ENCODE measurements at regions not wholly inside any gene's neighbourhood (a gene's known extent, or its start where the extent isn't known, plus 50 kb on each side); places are given as distances from the start of the nearest gene placed in this dataset.

GRCh38 chr2:226398580-226398979, 401.0 kb downstream of the IRS1 start:
- no peak for DNase-seq (ENCODE audit: insufficient read length)
- FAIRE-seq = no peak
- no peak for TF ChIP-seq TAF1 (IDR thresholded peaks at IDR 0.05; ENCODE audit: borderline replicate concordance, low read depth, low read length)
- no peak for TF ChIP-seq POLR2AphosphoS5 (IDR thresholded peaks at IDR 0.05; ENCODE audit: low read depth, low read length)
- no peak for TF ChIP-seq POLR2A (IDR thresholded peaks at IDR 0.05; ENCODE audit: low read depth, low read length)

GRCh38 chr2:226396541-226396940, 403.1 kb downstream of the IRS1 start:
- FAIRE-seq (no peak), DNase-seq (ENCODE audit: insufficient read length) (no peak)
- TF ChIP-seq TAF1 (IDR thresholded peaks at IDR 0.05; ENCODE audit: borderline replicate concordance, low read depth, low read length) = no peak
- TF ChIP-seq POLR2A (IDR thresholded peaks at IDR 0.05; ENCODE audit: low read depth, low read length) = no peak
- TF ChIP-seq POLR2AphosphoS5 (IDR thresholded peaks at IDR 0.05; ENCODE audit: low read depth, low read length) = no peak

- FAIRE-seq (no peak), DNase-seq (ENCODE audit: insufficient read length) (no peak)
- TF ChIP-seq TAF1 (IDR thresholded peaks at IDR 0.05; ENCODE audit: borderline replicate concordance, low read depth, low read length) (no peak), POLR2A (IDR thresholded peaks at IDR 0.05; ENCODE audit: low read depth, low read length) (no peak), POLR2AphosphoS5 (IDR thresholded peaks at IDR 0.05; ENCODE audit: low read depth, low read length) (no peak)
Observed at GRCh38 chr2:226387499-226387942, 412.1 kb downstream of the IRS1 start.

GRCh38 chr2:226383461-226383860, 416.2 kb downstream of the IRS1 start:
- DNase-seq (ENCODE audit: insufficient read length) (no peak), FAIRE-seq (no peak)
- no peak for TF ChIP-seq TAF1 (IDR thresholded peaks at IDR 0.05; ENCODE audit: borderline replicate concordance, low read depth, low read length)

GRCh38 chr2:226380679-226381078, 418.9 kb downstream of the IRS1 start:
- TF ChIP-seq TAF1 (IDR thresholded peaks at IDR 0.05; ENCODE audit: borderline replicate concordance, low read depth, low read length) = no peak
- TF ChIP-seq POLR2A (IDR thresholded peaks at IDR 0.05; ENCODE audit: low read depth, low read length) = no peak
- TF ChIP-seq POLR2AphosphoS5 (IDR thresholded peaks at IDR 0.05; ENCODE audit: low read depth, low read length) = no peak
- DNase-seq (ENCODE audit: insufficient read length) (no peak), FAIRE-seq (no peak)

- FAIRE-seq = no peak
- no peak for DNase-seq (ENCODE audit: insufficient read length)
- TF ChIP-seq POLR2AphosphoS5 (IDR thresholded peaks at IDR 0.05; ENCODE audit: low read depth, low read length) = no peak
- no peak for TF ChIP-seq TAF1 (IDR thresholded peaks at IDR 0.05; ENCODE audit: borderline replicate concordance, low read depth, low read length)
- no peak for TF ChIP-seq POLR2A (IDR thresholded peaks at IDR 0.05; ENCODE audit: low read depth, low read length)
Observed at GRCh38 chr2:226378753-226379705, 420.6 kb downstream of the IRS1 start.

- TF ChIP-seq POLR2AphosphoS5 (IDR thresholded peaks at IDR 0.05; ENCODE audit: low read depth, low read length) (no peak), POLR2A (IDR thresholded peaks at IDR 0.05; ENCODE audit: low read depth, low read length) (no peak), TAF1 (IDR thresholded peaks at IDR 0.05; ENCODE audit: borderline replicate concordance, low read depth, low read length) (no peak)
- FAIRE-seq (no peak), DNase-seq (ENCODE audit: insufficient read length) (no peak)
Observed at GRCh38 chr2:226376516-226377180, 423.0 kb downstream of the IRS1 start.

- FAIRE-seq (no peak), DNase-seq (ENCODE audit: insufficient read length) (no peak)
- TF ChIP-seq TAF1 (IDR thresholded peaks at IDR 0.05; ENCODE audit: borderline replicate concordance, low read depth, low read length) (no peak), POLR2A (IDR thresholded peaks at IDR 0.05; ENCODE audit: low read depth, low read length) (no peak), POLR2AphosphoS5 (IDR thresholded peaks at IDR 0.05; ENCODE audit: low read depth, low read length) (no peak)
Observed at GRCh38 chr2:226366920-226367319, 432.7 kb downstream of the IRS1 start.

GRCh38 chr2:226364217-226364616, 435.4 kb downstream of the IRS1 start:
- TF ChIP-seq POLR2AphosphoS5 (IDR thresholded peaks at IDR 0.05; ENCODE audit: low read depth, low read length) = no peak
- no peak for TF ChIP-seq POLR2A (IDR thresholded peaks at IDR 0.05; ENCODE audit: low read depth, low read length)
- TF ChIP-seq TAF1 (IDR thresholded peaks at IDR 0.05; ENCODE audit: borderline replicate concordance, low read depth, low read length) = no peak
- FAIRE-seq = no peak
- no peak for DNase-seq (ENCODE audit: insufficient read length)

- no peak for DNase-seq (ENCODE audit: insufficient read length)
- TF ChIP-seq TAF1 (IDR thresholded peaks at IDR 0.05; ENCODE audit: borderline replicate concordance, low read depth, low read length) (no peak), POLR2AphosphoS5 (IDR thresholded peaks at IDR 0.05; ENCODE audit: low read depth, low read length) (no peak), POLR2A (IDR thresholded peaks at IDR 0.05; ENCODE audit: low read depth, low read length) (no peak)
- no peak for FAIRE-seq
Observed at GRCh38 chr2:226362980-226363379, 436.6 kb downstream of the IRS1 start.

- no peak for TF ChIP-seq POLR2AphosphoS5 (IDR thresholded peaks at IDR 0.05; ENCODE audit: low read depth, low read length)
- no peak for TF ChIP-seq POLR2A (IDR thresholded peaks at IDR 0.05; ENCODE audit: low read depth, low read length)
- no peak for TF ChIP-seq TAF1 (IDR thresholded peaks at IDR 0.05; ENCODE audit: borderline replicate concordance, low read depth, low read length)
- DNase-seq (ENCODE audit: insufficient read length) (no peak), FAIRE-seq (no peak)
Observed at GRCh38 chr2:226360658-226361057, 439.0 kb downstream of the IRS1 start.

- TF ChIP-seq POLR2A (IDR thresholded peaks at IDR 0.05; ENCODE audit: low read depth, low read length) (no peak), POLR2AphosphoS5 (IDR thresholded peaks at IDR 0.05; ENCODE audit: low read depth, low read length) (no peak), TAF1 (IDR thresholded peaks at IDR 0.05; ENCODE audit: borderline replicate concordance, low read depth, low read length) (no peak)
- no peak for DNase-seq (ENCODE audit: insufficient read length)
- FAIRE-seq = no peak
Observed at GRCh38 chr2:226358688-226359087, 440.9 kb downstream of the IRS1 start.

Measured in GM12892 (cell line).